Stimulated activated CD8-positive, alpha-beta memory T cell treated with anti-CD3 and anti-CD28 coated beads, Interleukin-7, amount 100 ng/mL, for 1 hour (primary cell): ENCODE measurements at regions not wholly inside any gene's neighbourhood (a gene's known extent, or its start where the extent isn't known, plus 50 kb on each side); places are given as distances from the start of the nearest gene placed in this dataset.

Experiments
- DNase-seq, 2 donors: peaks; one replicate each; pipeline ENCODE4 v3.0.0-alpha.2; 2020; ENCODE audit warnings: low read depth in 2 of 2

GRCh38 chr1:5522531-5523145 is 469.6 kb downstream of the NPHP4 start:
- DNase-seq, result no peak

- no peak for DNase-seq
Measured at GRCh38 chr1:5519366-5520135, 472.7 kb downstream of the NPHP4 start.

GRCh38 chr1:5516756-5517155 is 475.5 kb downstream of the NPHP4 start:
- DNase-seq, result no peak

- no peak for DNase-seq
Measured at GRCh38 chr1:5515501-5515900, 476.7 kb downstream of the NPHP4 start.

- DNase-seq, result peak; percentile 41 to 55
Measured at GRCh38 chr1:5514527-5515183, 477.6 kb downstream of the NPHP4 start.

- DNase-seq, result no peak
Measured at GRCh38 chr1:5513846-5514526, 478.2 kb downstream of the NPHP4 start.

GRCh38 chr1:5513179-5513578 is 479.0 kb downstream of the NPHP4 start:
- no peak for DNase-seq

GRCh38 chr1:5511381-5512097 is 480.7 kb downstream of the NPHP4 start:
- no peak for DNase-seq

- DNase-seq, result peak; percentile 42 to 69
Measured at GRCh38 chr1:5509664-5510452, 482.4 kb downstream of the NPHP4 start.

- DNase-seq, result no peak
Measured at GRCh38 chr1:5508669-5509330, 483.4 kb downstream of the NPHP4 start.

GRCh38 chr1:5507340-5507739 is 484.9 kb downstream of the NPHP4 start:
- DNase-seq, result no peak

GRCh38 chr1:5506634-5507033 is 485.6 kb downstream of the NPHP4 start:
- no peak for DNase-seq

- no peak for DNase-seq
Measured at GRCh38 chr1:5505944-5506343, 486.3 kb downstream of the NPHP4 start.

GRCh38 chr1:5504364-5504740 is 487.9 kb downstream of the NPHP4 start:
- no peak for DNase-seq

- DNase-seq, result no peak
Measured at GRCh38 chr1:5503556-5504363, 488.5 kb downstream of the NPHP4 start.

GRCh38 chr1:5502311-5503194 is 489.7 kb downstream of the NPHP4 start:
- DNase-seq, result no peak

- no peak for DNase-seq
Measured at GRCh38 chr1:5501206-5501930, 490.9 kb downstream of the NPHP4 start.

GRCh38 chr1:5500541-5500940 is 491.7 kb downstream of the NPHP4 start:
- no peak for DNase-seq
